Sigmoid colon (tissue), 6 donors: ENCODE measurements at regions not wholly inside any gene's neighbourhood (a gene's known extent, or its start where the extent isn't known, plus 50 kb on each side); places are given as distances from the start of the nearest gene placed in this dataset.
"Not testable (repeated sequence)": the region's sequence is repeated elsewhere in the genome, so short reads cannot be mapped to it uniquely, and the experiment has no call there.

Experiments
- DNase-seq: peaks from one replicate; pipeline ENCODE4 v3.0.0-alpha.2; 2019
- H3K27ac ChIP-seq, 4 donors: fragments of 200-600 bp; sonication (generic); one replicate each; pipeline ENCODE4 v1.5.1; 2016 to 2019; ENCODE audit warnings: mild to moderate bottlenecking in 1 of 4
- H3K27me3 ChIP-seq, 3 donors: fragments of 200-600 bp; sonication (generic); one replicate each; pipeline ENCODE4 v1.5.1; 2019; ENCODE audit warnings: mild to moderate bottlenecking in 1 of 3
- H3K36me3 ChIP-seq, 4 donors: fragments of 200-600 bp; sonication (generic); one replicate each; pipeline ENCODE4 v1.5.1; 2016 to 2019
- H3K4me1 ChIP-seq, 4 donors: fragments of 200-600 bp; sonication (generic); one replicate each; pipeline ENCODE4 v1.5.1; 2017 to 2019
- H3K4me3 ChIP-seq, 4 donors: fragments of 200-600 bp; sonication (generic); one replicate each; pipeline ENCODE4 v1.5.1; 2017 to 2019; ENCODE audit warnings: mild to moderate bottlenecking in 2 of 4, moderate library complexity in 1 of 4
- H3K9me3 ChIP-seq, 4 donors: fragments of 200-600 bp in 3 of 4; sonication (generic) in 3 of 4; one replicate each; pipeline versions ENCODE4 v1.5.1 to v1.6.1; 2013 to 2019
- EP300 ChIP-seq, 4 donors: sonication (generic); formaldehyde crosslinking; IDR thresholded peaks; one replicate each; pipeline ENCODE4 v1.6.1; 2017; ENCODE audit warnings: antibody characterized with exemption in 4 of 4
- POLR2A ChIP-seq, 2 donors: fragments of 450-650 bp; IDR thresholded peaks; one replicate each; pipeline ENCODE4 v1.6.1; 2016; ENCODE audit warnings: antibody characterized with exemption in 2 of 2, mild to moderate bottlenecking in 2 of 2, moderate library complexity in 2 of 2
- POLR2AphosphoS5 ChIP-seq, 4 donors: sonication (generic); formaldehyde crosslinking; IDR thresholded peaks; one replicate each; pipeline ENCODE4 v1.6.1; 2017; ENCODE audit warnings: antibody characterized with exemption in 4 of 4
- WGBS, 2 donors: extraction: QIAGEN DNeasy Blood & Tissue Kit; methylation state at CpG; one replicate each; pipeline ENCODE4 v1.1.7; 2013; 5-methylcytosine and 5-hydroxymethylcytosine counted together
- intact Hi-C: fragments of 100-400 bp; cut with DNase I; formaldehyde crosslinking; loops from one replicate; pipeline ENCODE4 v1.15.1; 2023
- TF ChIP-seq, protein P1 (sequence below), 4 experiments: fragments of 450-650 bp in 3 of 4; fragments of 200-600 bp in 1 of 4; IDR thresholded peaks; one replicate each; pipeline ENCODE4 v1.5.1; 2016 to 2019; ENCODE audit warnings: antibody characterized with exemption in 4 of 4, mild to moderate bottlenecking in 3 of 4, moderate library complexity in 2 of 4
- donor health status: healthy with polysubstance abuse.
- donor health status: healthy.

DNA sequence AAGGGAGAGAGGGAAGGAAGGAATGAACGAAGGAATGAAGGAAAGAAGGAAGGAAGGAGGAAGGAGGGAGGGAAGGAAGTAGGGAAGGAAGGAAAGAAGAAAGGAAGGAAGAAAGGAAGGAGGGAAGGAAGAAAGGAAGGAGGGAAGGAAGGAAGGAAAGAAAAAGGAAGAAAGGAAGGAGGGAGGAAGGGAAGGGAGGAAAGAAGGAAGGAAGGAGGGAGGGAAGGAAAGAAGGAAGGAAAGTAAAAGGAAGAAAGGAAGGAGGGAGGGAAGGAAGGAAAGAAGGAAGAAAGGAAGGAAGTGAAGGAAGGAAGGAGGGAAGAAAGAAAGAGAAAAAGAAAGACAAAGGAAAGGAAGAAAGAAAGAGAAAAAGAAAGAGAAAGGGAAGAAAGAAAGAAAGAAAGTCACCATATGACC, 442.4 kb downstream of the RBFOX1 start:
- Histone ChIP-seq H3K9me3 (peaks cover 0 to 3% (median 0%) of the 10 kb centered on the region in 4 donors), H3K4me1 (no peaks in the 10 kb centered on the region), H3K27ac (no peak overlapping the region), H3K4me3 (no peak overlapping the region), H3K36me3 (no peaks in the 10 kb centered on the region), H3K27me3 (no peaks in the 10 kb centered on the region)
- DNase-seq = no peak
- 77 to 81% methylated on average over 1 of the region's 1 CpG for WGBS, 2 donors
- TF ChIP-seq POLR2A (IDR thresholded peaks at IDR 0.05) (no peak), EP300 (IDR thresholded peaks at IDR 0.05) (no peak), POLR2AphosphoS5 (IDR thresholded peaks at IDR 0.05) (no peak)
- TF ChIP-seq, protein P1, sequence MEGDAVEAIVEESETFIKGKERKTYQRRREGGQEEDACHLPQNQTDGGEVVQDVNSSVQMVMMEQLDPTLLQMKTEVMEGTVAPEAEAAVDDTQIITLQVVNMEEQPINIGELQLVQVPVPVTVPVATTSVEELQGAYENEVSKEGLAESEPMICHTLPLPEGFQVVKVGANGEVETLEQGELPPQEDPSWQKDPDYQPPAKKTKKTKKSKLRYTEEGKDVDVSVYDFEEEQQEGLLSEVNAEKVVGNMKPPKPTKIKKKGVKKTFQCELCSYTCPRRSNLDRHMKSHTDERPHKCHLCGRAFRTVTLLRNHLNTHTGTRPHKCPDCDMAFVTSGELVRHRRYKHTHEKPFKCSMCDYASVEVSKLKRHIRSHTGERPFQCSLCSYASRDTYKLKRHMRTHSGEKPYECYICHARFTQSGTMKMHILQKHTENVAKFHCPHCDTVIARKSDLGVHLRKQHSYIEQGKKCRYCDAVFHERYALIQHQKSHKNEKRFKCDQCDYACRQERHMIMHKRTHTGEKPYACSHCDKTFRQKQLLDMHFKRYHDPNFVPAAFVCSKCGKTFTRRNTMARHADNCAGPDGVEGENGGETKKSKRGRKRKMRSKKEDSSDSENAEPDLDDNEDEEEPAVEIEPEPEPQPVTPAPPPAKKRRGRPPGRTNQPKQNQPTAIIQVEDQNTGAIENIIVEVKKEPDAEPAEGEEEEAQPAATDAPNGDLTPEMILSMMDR (IDR thresholded peaks at IDR 0.05) = no peak
- intact Hi-C loops = no loop called here

DNA sequence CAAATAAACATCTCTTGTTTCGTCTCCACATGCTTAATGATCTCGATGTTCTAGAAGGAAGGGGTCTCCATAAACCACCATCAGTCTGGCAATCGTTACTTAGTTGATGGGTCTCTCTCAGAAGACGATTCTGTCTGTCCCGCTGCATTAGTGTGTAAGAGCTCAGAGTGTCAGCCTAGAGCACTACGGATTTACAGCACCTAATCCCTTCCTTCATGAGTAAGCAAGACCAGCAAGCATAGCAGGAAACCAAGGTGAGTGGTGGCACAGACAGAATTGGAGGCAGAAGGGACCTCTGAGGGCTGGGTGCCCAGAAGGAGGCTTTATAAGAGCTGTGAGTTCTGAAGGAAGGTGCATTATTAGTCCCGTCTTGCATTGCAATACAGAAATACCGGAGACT, 440.1 kb downstream of the RBFOX1 start:
- Histone ChIP-seq H3K4me1 (no peaks in the 10 kb centered on the region), H3K36me3 (no peaks in the 10 kb centered on the region), H3K9me3 (peaks cover 0 to 1% (median 0%) of the 10 kb centered on the region in 4 donors), H3K4me3 (no peak overlapping the region), H3K27me3 (no peaks in the 10 kb centered on the region), H3K27ac (no peak overlapping the region)
- no peak for DNase-seq
- intact Hi-C loops = no loop called here
- 81 to 88% methylated on average over 8 of the region's 8 CpGs for WGBS, 2 donors
- TF ChIP-seq POLR2AphosphoS5 (IDR thresholded peaks at IDR 0.05) (no peak), EP300 (IDR thresholded peaks at IDR 0.05) (no peak), POLR2A (IDR thresholded peaks at IDR 0.05) (no peak)
- TF ChIP-seq, protein P1 (IDR thresholded peaks at IDR 0.05) = no peak

DNA sequence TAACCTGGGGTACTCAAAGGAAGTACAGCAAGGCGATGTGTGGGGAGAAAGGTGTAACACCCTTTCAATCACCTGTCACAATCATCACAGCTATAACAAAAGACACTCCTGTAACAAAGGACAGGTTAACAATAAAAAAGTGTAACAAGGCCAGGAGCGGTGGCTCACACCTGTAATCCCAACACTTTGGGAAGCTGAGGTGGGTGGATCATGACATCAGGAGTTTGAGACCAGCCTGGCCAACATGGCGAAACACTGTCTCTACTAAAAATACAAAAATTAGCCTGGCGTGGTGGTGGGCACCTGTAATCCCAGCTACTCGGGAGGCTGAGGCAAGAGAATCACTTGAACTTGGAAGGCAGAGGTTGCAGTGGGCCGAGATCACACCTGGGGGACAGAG, 436.4 kb downstream of the RBFOX1 start:
- DNase-seq, H3K27me3 ChIP-seq, H3K4me3 ChIP-seq, H3K27ac ChIP-seq, H3K36me3 ChIP-seq, H3K9me3 ChIP-seq, intact Hi-C loops, H3K4me1 ChIP-seq: not testable (repeated sequence)
- WGBS, 2 donors = 90% methylated on average over 6 of the region's 6 CpGs

DNA sequence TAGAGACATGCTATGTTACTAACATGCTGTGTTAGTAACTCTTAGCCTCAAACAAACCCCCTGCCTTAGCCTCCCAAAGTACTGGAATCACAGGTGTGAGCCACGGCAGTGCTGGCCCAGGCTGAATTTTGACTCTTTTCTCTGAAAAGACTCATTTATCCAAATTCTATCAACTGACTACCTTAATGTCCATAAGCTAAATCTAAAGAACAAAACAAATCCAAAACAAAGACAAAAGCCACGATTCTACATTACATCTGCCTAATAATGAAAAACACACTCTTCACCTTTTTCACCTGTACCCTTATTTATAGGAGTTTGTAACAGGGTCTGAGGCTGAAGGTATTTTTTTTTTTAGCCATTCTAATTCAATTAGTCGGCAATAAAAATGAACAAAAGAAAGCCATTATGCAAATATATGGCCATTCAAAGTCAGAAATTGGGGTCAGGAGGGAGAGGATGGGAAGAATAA, 432.5 kb downstream of the RBFOX1 start:
- H3K36me3 ChIP-seq = no peaks in the 10 kb centered on the region
- WGBS, 2 donors = 40 to 48% methylated on average over 3 of the region's 3 CpGs
- intact Hi-C loops = no loop called here
- H3K27ac ChIP-seq = no peak overlapping the region
- no peak overlapping the region for H3K4me3 ChIP-seq
- no peaks in the 10 kb centered on the region for H3K4me1 ChIP-seq
- no peak for DNase-seq
- TF ChIP-seq EP300 (IDR thresholded peaks at IDR 0.05) (no peak), POLR2AphosphoS5 (IDR thresholded peaks at IDR 0.05) (no peak), POLR2A (IDR thresholded peaks at IDR 0.05) (no peak)
- TF ChIP-seq, protein P1 (IDR thresholded peaks at IDR 0.05) = no peak
- peaks cover 0 to 4% (median 0%) of the 10 kb centered on the region in 3 donors for H3K27me3 ChIP-seq
- no peaks in the 10 kb centered on the region for H3K9me3 ChIP-seq

DNA sequence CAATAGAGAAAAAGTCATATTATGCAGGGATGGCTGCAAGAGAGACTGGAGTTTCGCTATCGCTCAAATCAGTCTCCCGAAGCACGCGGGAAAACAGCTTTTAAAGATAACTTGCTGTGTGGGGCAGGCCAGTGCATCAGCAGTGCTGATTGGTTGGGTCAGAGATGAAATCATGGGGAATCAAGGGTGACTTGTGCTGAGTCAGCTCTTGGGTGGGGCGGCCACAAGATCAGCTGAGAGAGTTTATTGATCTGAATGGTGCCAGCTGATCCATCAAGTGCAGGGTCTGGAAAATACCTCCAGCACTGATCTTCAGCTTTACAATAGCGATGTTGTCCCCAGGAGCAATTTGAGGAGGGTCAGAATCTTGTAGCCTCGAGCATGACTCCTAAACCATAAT, 430.5 kb downstream of the RBFOX1 start:
- WGBS, 2 donors = 70% methylated on average over 8 of the region's 8 CpGs
- intact Hi-C loops = no loop called here

More for the DNA sequence above, 430.5 kb downstream of the RBFOX1 start:
- Histone ChIP-seq H3K27ac (no peak overlapping the region), H3K36me3 (no peaks in the 10 kb centered on the region), H3K4me3 (no peak overlapping the region), H3K27me3 (peaks cover 0 to 4% (median 0%) of the 10 kb centered on the region in 3 donors), H3K9me3 (no peaks in the 10 kb centered on the region), H3K4me1 (no peaks in the 10 kb centered on the region)
- TF ChIP-seq POLR2A (IDR thresholded peaks at IDR 0.05) (no peak), POLR2AphosphoS5 (IDR thresholded peaks at IDR 0.05) (no peak)
- DNase-seq = no peak
